ENCODE measurements at regions not wholly inside any gene's neighbourhood (a gene's known extent, or its start where the extent isn't known, plus 50 kb on each side); places are given as distances from the start of the nearest gene placed in this dataset.
"Not testable (repeated sequence)": the region's sequence is repeated elsewhere in the genome, so short reads cannot be mapped to it uniquely, and the experiment has no call there.

DNA sequence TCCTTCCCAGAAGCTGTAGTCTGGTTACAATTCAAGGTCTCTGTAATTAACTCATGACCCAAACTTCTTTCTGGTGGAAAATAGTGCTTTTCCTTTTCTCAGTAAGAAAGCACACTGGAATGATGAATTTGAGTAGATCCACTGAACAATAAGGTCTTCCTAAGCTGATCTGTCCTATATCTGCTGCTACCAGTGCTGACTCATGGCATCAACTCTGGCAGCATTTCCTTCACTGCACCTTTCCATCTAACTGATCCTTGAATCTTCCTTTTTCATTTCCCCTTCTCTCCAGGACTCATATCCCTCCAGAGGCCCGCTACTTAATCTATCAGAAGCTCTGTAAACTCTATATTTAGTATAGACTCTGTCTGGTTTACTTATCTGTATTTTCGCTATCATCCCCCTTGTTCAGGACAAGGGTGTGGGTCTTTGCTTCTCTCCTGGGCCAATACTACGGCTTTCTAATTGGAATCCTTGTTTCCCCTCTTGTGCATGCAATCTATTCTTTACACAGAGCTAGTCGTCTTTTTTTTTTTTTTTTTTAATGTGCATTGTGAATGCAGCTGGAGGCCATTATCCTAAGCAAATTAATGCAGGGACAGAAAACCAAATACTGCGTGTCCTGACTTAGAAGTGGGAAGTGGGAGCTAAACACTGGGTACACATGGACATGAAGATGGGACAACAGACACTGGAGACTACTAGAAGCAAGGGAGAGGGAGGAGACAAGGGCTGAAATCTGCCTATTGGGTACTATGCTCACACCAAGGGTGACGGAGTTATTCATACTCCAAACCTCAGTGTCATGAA is 192.2 kb upstream of the RPS23 start:
- in situ Hi-C loops (cut with MboI; ENCODE audit: low sequenced_read_pairs, unreplicated experiment) = no loop called here
- DNase-seq (ENCODE audit: low spot score) = no peak
- TF ChIP-seq, protein P1, sequence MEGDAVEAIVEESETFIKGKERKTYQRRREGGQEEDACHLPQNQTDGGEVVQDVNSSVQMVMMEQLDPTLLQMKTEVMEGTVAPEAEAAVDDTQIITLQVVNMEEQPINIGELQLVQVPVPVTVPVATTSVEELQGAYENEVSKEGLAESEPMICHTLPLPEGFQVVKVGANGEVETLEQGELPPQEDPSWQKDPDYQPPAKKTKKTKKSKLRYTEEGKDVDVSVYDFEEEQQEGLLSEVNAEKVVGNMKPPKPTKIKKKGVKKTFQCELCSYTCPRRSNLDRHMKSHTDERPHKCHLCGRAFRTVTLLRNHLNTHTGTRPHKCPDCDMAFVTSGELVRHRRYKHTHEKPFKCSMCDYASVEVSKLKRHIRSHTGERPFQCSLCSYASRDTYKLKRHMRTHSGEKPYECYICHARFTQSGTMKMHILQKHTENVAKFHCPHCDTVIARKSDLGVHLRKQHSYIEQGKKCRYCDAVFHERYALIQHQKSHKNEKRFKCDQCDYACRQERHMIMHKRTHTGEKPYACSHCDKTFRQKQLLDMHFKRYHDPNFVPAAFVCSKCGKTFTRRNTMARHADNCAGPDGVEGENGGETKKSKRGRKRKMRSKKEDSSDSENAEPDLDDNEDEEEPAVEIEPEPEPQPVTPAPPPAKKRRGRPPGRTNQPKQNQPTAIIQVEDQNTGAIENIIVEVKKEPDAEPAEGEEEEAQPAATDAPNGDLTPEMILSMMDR (IDR thresholded peaks at IDR 0.05; ENCODE audit: borderline replicate concordance, control extremely low read depth, extremely low read depth, insufficient read depth, missing control alignments) = no peak

DNA sequence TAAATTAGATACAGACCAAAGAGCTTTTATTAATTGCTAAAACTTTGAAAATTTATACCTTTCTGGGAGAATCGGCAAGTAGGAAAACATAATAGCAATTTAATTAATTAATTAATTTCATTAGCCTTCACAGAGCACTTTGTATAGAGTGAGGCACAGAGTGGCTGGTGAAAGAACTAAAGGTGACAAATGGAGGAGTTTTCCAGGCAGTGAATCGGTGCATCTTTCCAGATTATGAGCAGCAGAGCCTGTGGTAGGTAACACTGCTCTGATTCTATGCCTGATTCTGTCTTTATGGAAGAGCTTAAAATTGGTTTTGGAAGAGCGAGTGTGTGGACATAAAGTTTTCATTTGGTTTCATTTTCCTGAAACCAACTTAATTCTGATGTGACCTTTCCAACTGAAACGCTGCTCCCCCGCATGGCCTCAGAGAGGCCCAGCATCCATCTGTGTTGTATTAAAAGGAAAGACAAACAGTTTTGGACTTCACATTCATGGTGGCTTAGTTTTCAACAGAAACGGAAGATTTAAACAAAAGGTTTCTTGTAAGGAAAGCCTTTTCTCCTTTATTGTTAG is 188.9 kb upstream of the RPS23 start:
- TF ChIP-seq, protein P1 (IDR thresholded peaks at IDR 0.05; ENCODE audit: borderline replicate concordance, control extremely low read depth, extremely low read depth, insufficient read depth, missing control alignments) = no peak
- no peak for DNase-seq (ENCODE audit: low spot score)
- in situ Hi-C loops (cut with MboI; ENCODE audit: low sequenced_read_pairs, unreplicated experiment) = no loop called here

DNA sequence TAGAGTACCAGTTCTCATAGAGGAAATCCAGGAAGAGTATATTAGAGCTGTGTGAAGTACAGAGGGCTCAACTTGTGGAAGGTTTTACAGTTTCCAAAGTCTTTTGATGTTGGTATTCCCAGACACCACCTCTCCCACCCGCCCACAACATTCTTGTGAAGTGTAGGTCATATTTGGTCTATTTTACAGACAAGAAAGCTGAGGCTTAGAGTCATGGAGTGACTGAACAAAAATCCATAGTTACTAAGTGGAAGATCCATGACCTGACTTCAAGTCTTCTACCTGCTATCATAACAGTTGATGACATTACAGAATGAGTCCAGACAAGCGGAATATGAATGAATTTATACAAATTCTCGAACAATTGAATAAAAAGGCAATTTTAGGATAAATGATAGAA is 187.1 kb upstream of the RPS23 start:
- in situ Hi-C loops (cut with MboI; ENCODE audit: low sequenced_read_pairs, unreplicated experiment) = no loop called here
- TF ChIP-seq, protein P1 (IDR thresholded peaks at IDR 0.05; ENCODE audit: borderline replicate concordance, control extremely low read depth, extremely low read depth, insufficient read depth, missing control alignments) = no peak
- no peak for DNase-seq (ENCODE audit: low spot score)

DNA sequence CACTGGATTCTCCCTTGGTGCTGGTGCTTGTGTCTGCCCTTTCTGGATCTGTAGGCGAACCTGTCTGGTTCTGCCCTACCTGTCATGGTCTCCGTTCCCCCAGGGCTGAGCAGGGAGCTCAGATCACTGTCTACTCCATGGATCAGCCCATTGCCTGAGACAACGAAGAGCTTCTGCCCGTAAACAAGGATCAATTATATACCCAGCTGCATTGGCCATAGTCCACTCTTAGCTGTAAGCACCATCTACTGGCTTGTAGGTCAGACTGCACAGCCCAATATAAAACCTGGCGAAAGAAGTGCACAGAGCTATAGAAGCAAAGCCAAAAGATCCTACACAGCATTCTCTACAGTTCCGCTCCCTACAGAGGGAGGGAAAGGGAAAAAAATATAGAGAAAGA is 181.5 kb upstream of the RPS23 start:
- TF ChIP-seq, protein P1 (IDR thresholded peaks at IDR 0.05; ENCODE audit: borderline replicate concordance, control extremely low read depth, extremely low read depth, insufficient read depth, missing control alignments) = no peak
- DNase-seq (ENCODE audit: low spot score) = no peak
- in situ Hi-C loops (cut with MboI; ENCODE audit: low sequenced_read_pairs, unreplicated experiment) = no loop called here

DNA sequence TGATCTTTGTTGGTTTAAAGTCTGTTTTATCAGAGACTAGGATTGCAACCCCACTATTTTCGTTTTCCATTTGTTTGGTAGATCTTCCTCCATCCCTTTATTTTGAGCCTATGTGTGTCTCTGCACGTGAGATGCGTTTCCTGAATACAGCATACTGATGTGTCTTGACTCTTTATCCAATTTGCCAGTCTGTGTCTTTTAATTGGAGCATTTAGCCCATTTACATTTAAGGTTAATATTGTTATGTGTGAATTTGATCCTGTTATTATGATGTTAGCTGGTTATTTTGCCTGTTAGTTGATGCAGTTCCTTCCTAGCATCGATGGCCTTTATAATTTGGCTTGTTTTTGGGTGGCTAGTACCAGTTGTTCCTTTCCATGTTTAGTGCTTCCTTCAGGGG is 177.2 kb upstream of the RPS23 start:
- DNase-seq (ENCODE audit: low spot score); in situ Hi-C loops (cut with MboI; ENCODE audit: low sequenced_read_pairs, unreplicated experiment): not testable (repeated sequence)

DNA sequence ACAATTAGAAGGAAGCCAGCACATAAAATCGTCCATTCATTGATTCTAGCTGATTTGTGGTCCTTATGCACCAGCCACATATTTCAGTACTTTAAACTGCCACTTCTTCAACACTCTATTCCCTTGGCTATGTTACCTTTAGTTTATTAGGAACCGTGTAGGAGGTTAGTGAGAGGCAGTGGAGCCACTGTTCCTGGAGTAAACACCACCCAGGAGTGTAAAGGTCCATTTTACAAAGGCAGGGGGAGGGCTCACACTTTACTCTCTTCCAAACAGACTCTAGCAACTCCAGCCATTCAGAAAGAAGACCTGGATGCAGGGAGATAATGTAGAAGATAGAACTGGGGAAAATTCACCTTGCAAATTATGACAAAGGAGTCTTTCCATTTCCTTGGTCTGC is 170.2 kb upstream of the RPS23 start:
- in situ Hi-C loops (cut with MboI; ENCODE audit: low sequenced_read_pairs, unreplicated experiment) = no loop called here
- no peak for DNase-seq (ENCODE audit: low spot score)

DNA sequence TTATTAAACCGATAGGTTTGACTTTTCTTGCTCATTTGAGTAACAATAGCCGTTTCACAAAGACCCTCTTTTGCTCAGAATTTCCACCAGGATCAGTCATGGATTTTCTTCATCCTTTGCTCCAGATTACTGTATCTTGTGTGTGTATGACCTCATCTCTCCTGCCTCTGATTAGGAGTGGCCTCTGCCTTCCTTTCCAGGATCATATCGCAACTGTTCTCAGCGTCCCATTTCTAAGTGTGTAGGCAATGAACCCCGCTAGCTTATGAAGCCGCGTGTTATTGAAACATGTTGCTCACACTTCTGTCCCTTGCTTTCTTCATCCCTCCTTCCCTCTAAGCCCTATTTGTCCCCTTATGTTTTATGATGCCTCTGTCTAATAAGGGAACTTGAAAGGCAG is 169.8 kb upstream of the RPS23 start:
- TF ChIP-seq, protein P1 (IDR thresholded peaks at IDR 0.05; ENCODE audit: borderline replicate concordance, control extremely low read depth, extremely low read depth, insufficient read depth, missing control alignments) = no peak
- DNase-seq (ENCODE audit: low spot score) = no peak

More for the DNA sequence above, 170.2 kb upstream of the RPS23 start:
- TF ChIP-seq, protein P1 (IDR thresholded peaks at IDR 0.05; ENCODE audit: borderline replicate concordance, control extremely low read depth, extremely low read depth, insufficient read depth, missing control alignments) = no peak

More for the DNA sequence above, 169.8 kb upstream of the RPS23 start:
- in situ Hi-C loops (cut with MboI; ENCODE audit: low sequenced_read_pairs, unreplicated experiment) = no loop called here

All from GM13976 (cell line).